ENCODE measurements at regions not wholly inside any gene's neighbourhood (a gene's known extent, or its start where the extent isn't known, plus 50 kb on each side); places are given as distances from the start of the nearest gene placed in this dataset.

GRCh38 chr2:83155826-83156225 lies 1303.3 kb downstream of the SUCLG1 start:
- Histone ChIP-seq H3K9ac (ENCODE audit: low read length in 3 of 3) (no peak overlapping the region), H3K27me3 (ENCODE audit: control insufficient read depth, insufficient read depth, low read length) (no peaks in the 10 kb centered on the region), H3K36me3 (ENCODE audit: control insufficient read depth in 2 of 3, insufficient read depth in 3 of 3, low read length in 3 of 3) (no peaks in the 10 kb centered on the region), H3K9me3 (ENCODE audit: control insufficient read depth in 2 of 3, insufficient read depth in 1 of 3, low read length in 3 of 3) (no peaks in the 10 kb centered on the region), H3K4me3 (ENCODE audit: low read length in 3 of 3) (no peak overlapping the region), H3K4me1 (ENCODE audit: control insufficient read depth in 2 of 3, insufficient read depth in 2 of 3, low read depth in 1 of 3, low read length in 3 of 3) (no peaks in the 10 kb centered on the region), H3K27ac (ENCODE audit: low read depth in 2 of 2, low read length in 2 of 2) (no peak overlapping the region)
- DNase-seq (no peak), FAIRE-seq (no peak)
- no peak for TF ChIP-seq CTCF (IDR thresholded peaks at IDR 0.05; ENCODE audit: borderline replicate concordance, extremely low read depth, insufficient read depth)
- intact Hi-C loops (cut with DNase I), result no loop called here

- Histone ChIP-seq H3K4me1 (ENCODE audit: control insufficient read depth in 2 of 3, insufficient read depth in 2 of 3, low read depth in 1 of 3, low read length in 3 of 3) (no peaks in the 10 kb centered on the region), H3K27me3 (ENCODE audit: control insufficient read depth, insufficient read depth, low read length) (no peaks in the 10 kb centered on the region), H3K36me3 (ENCODE audit: control insufficient read depth in 2 of 3, insufficient read depth in 3 of 3, low read length in 3 of 3) (no peaks in the 10 kb centered on the region), H3K9ac (ENCODE audit: low read length in 3 of 3) (no peak overlapping the region), H3K9me3 (ENCODE audit: control insufficient read depth in 2 of 3, insufficient read depth in 1 of 3, low read length in 3 of 3) (no peaks in the 10 kb centered on the region), H3K27ac (ENCODE audit: low read depth in 2 of 2, low read length in 2 of 2) (no peak overlapping the region), H3K4me3 (ENCODE audit: low read length in 3 of 3) (no peak overlapping the region)
- intact Hi-C loops (cut with DNase I), result no loop called here
- no peak for TF ChIP-seq CTCF (IDR thresholded peaks at IDR 0.05; ENCODE audit: borderline replicate concordance, extremely low read depth, insufficient read depth)
- no peak for FAIRE-seq
- no peak for DNase-seq
Observed at GRCh38 chr2:83143946-83144345, 1315.1 kb downstream of the SUCLG1 start.

GRCh38 chr2:83142934-83143333 lies 1316.1 kb downstream of the SUCLG1 start:
- H3K9me3 ChIP-seq (ENCODE audit: control insufficient read depth in 2 of 3, insufficient read depth in 1 of 3, low read length in 3 of 3), result no peaks in the 10 kb centered on the region
- DNase-seq (no peak), FAIRE-seq (no peak)
- no peak overlapping the region for H3K4me3 ChIP-seq (ENCODE audit: low read length in 3 of 3)
- H3K36me3 ChIP-seq (ENCODE audit: control insufficient read depth in 2 of 3, insufficient read depth in 3 of 3, low read length in 3 of 3), result no peaks in the 10 kb centered on the region
- no peak overlapping the region for H3K27ac ChIP-seq (ENCODE audit: low read depth in 2 of 2, low read length in 2 of 2)
- no peaks in the 10 kb centered on the region for H3K27me3 ChIP-seq (ENCODE audit: control insufficient read depth, insufficient read depth, low read length)
- intact Hi-C loops (cut with DNase I), result no loop called here
- no peaks in the 10 kb centered on the region for H3K4me1 ChIP-seq (ENCODE audit: control insufficient read depth in 2 of 3, insufficient read depth in 2 of 3, low read depth in 1 of 3, low read length in 3 of 3)
- no peak overlapping the region for H3K9ac ChIP-seq (ENCODE audit: low read length in 3 of 3)
- TF ChIP-seq CTCF (IDR thresholded peaks at IDR 0.05; ENCODE audit: borderline replicate concordance, extremely low read depth, insufficient read depth), result no peak

GRCh38 chr2:83115606-83116005 lies 1343.5 kb downstream of the SUCLG1 start:
- Histone ChIP-seq H3K9ac (ENCODE audit: low read length in 3 of 3) (no peak overlapping the region), H3K4me3 (ENCODE audit: low read length in 3 of 3) (no peak overlapping the region), H3K9me3 (ENCODE audit: control insufficient read depth in 2 of 3, insufficient read depth in 1 of 3, low read length in 3 of 3) (no peaks in the 10 kb centered on the region), H3K27ac (ENCODE audit: low read depth in 2 of 2, low read length in 2 of 2) (no peak overlapping the region), H3K36me3 (ENCODE audit: control insufficient read depth in 2 of 3, insufficient read depth in 3 of 3, low read length in 3 of 3) (no peaks in the 10 kb centered on the region), H3K27me3 (ENCODE audit: control insufficient read depth, insufficient read depth, low read length) (no peaks in the 10 kb centered on the region), H3K4me1 (ENCODE audit: control insufficient read depth in 2 of 3, insufficient read depth in 2 of 3, low read depth in 1 of 3, low read length in 3 of 3) (no peaks in the 10 kb centered on the region)
- FAIRE-seq (no peak), DNase-seq (no peak)
- intact Hi-C loops (cut with DNase I), result no loop called here
- no peak for TF ChIP-seq CTCF (IDR thresholded peaks at IDR 0.05; ENCODE audit: borderline replicate concordance, extremely low read depth, insufficient read depth)
